OCI-LY1 (cell line): ENCODE measurements at regions not wholly inside any gene's neighbourhood (a gene's known extent, or its start where the extent isn't known, plus 50 kb on each side); places are given as distances from the start of the nearest gene placed in this dataset.
A peak's percentile ranks its signal among the peaks of the same experiment; 100 is the strongest.

Source experiments
- CTCF ChIP-seq: fragments of 200-600 bp; sonication (generic), shearing (Covaris generic); IDR thresholded peaks from 2 replicates; pipeline ENCODE4 v1.5.1; 2017; ENCODE audit warnings: mild to moderate bottlenecking, antibody characterized with exemption, low read length, moderate library complexity, mixed read lengths
- EZH2 ChIP-seq: fragments of 200-600 bp; sonication (generic), shearing (Covaris generic); IDR thresholded peaks from 2 replicates; pipeline ENCODE4 v1.8.0; 2017; ENCODE audit warnings: borderline replicate concordance, mixed run types, mild to moderate bottlenecking, antibody characterized with exemption, low read length, moderate library complexity, mixed read lengths

- TF ChIP-seq CTCF: peak; percentile 62
- no peak for TF ChIP-seq EZH2
These were observed 271.5 kb downstream of the FOXA2 start for GRCh38 chr20:22312744-22313346.
